H9 (cell line): ENCODE measurements at regions not wholly inside any gene's neighbourhood (a gene's known extent, or its start where the extent isn't known, plus 50 kb on each side); places are given as distances from the start of the nearest gene placed in this dataset.
A peak's percentile ranks its signal among the peaks of the same experiment; 100 is the strongest.

Experiments
- DNase-seq: peaks from one replicate; pipeline ENCODE4 v3.0.0-alpha.2; 2017
- H2AFZ ChIP-seq: one replicate; pipeline ENCODE4 v1.6.1; 2013; ENCODE audit warnings: mild to moderate bottlenecking, low read length, control low read depth, moderate library complexity
- H2AK5ac ChIP-seq: 2 replicates; pipeline ENCODE4 v1.6.1; 2013; ENCODE audit warnings: low read length, control low read depth, mixed read lengths; ENCODE audit not compliant: insufficient read length
- H2BK120ac ChIP-seq: one replicate; pipeline ENCODE4 v1.6.1; 2013; ENCODE audit warnings: low read depth, mild to moderate bottlenecking, low read length, control low read depth, inconsistent platforms; ENCODE audit not compliant: poor library complexity, severe bottlenecking
- H2BK12ac ChIP-seq: 2 replicates; pipeline ENCODE4 v1.6.1; 2013; ENCODE audit warnings: low read length, control low read depth, mixed read lengths, low read depth; ENCODE audit not compliant: insufficient read length
- H2BK15ac ChIP-seq: 2 replicates; pipeline ENCODE4 v1.6.1; 2013; ENCODE audit warnings: low read depth, low read length, control low read depth
- H2BK20ac ChIP-seq: one replicate; pipeline ENCODE4 v1.6.1; 2013; ENCODE audit warnings: low read depth, mild to moderate bottlenecking, low read length, control low read depth, inconsistent platforms; ENCODE audit not compliant: poor library complexity, severe bottlenecking
- H2BK5ac ChIP-seq: 2 replicates; pipeline ENCODE4 v1.6.1; 2013; ENCODE audit warnings: low read length, control low read depth, mixed read lengths; ENCODE audit not compliant: insufficient read length
- H3K14ac ChIP-seq: 2 replicates; pipeline ENCODE4 v1.6.1; 2013; ENCODE audit warnings: low read length, control low read depth; ENCODE audit not compliant: insufficient read depth
- H3K18ac ChIP-seq: 2 replicates; pipeline ENCODE4 v1.6.1; 2013; ENCODE audit warnings: low read depth, mild to moderate bottlenecking, mixed read lengths, low read length, control low read depth; ENCODE audit not compliant: insufficient read length
- H3K23ac ChIP-seq: 2 replicates; pipeline ENCODE4 v1.6.1; 2013; ENCODE audit warnings: low read length, control low read depth, mixed read lengths, low read depth; ENCODE audit not compliant: insufficient read length
- H3K23me2 ChIP-seq: 2 replicates; pipeline ENCODE4 v1.6.1; 2013; ENCODE audit warnings: low read depth, mild to moderate bottlenecking, mixed read lengths, low read length, control low read depth; ENCODE audit not compliant: insufficient read length, poor library complexity, severe bottlenecking
- H3K27ac ChIP-seq: 2 replicates; pipeline ENCODE4 v1.5.1; 2013; ENCODE audit warnings: low read length, control low read depth, mixed read lengths, low read depth; ENCODE audit not compliant: insufficient read length
- H3K27me3 ChIP-seq: 2 replicates; pipeline ENCODE4 v1.6.1; 2013; ENCODE audit warnings: low read length, control low read depth, inconsistent platforms; ENCODE audit not compliant: insufficient read depth
- H3K4ac ChIP-seq: 2 replicates; pipeline ENCODE4 v1.6.1; 2013; ENCODE audit warnings: low read depth, mild to moderate bottlenecking, control low read depth, inconsistent platforms, low read length, moderate library complexity
- H3K4me1 ChIP-seq: 2 replicates; pipeline ENCODE4 v1.6.1; 2013; ENCODE audit warnings: low read length, control low read depth, inconsistent platforms; ENCODE audit not compliant: insufficient read depth
- H3K4me2 ChIP-seq: 2 replicates; pipeline ENCODE4 v1.6.1; 2013; ENCODE audit warnings: low read length, control low read depth, mixed read lengths; ENCODE audit not compliant: insufficient read length, insufficient read depth
- H3K56ac ChIP-seq: 2 replicates; pipeline ENCODE4 v1.6.1; 2013; ENCODE audit warnings: low read depth, mild to moderate bottlenecking, mixed read lengths, low read length, control low read depth; ENCODE audit not compliant: insufficient read length
- H3K79me1 ChIP-seq: 2 replicates; pipeline ENCODE4 v1.6.1; 2013; ENCODE audit warnings: low read depth, mild to moderate bottlenecking, moderate library complexity, low read length, control low read depth, inconsistent platforms; ENCODE audit not compliant: insufficient read depth, poor library complexity, severe bottlenecking
- H3K79me2 ChIP-seq: 2 replicates; pipeline ENCODE4 v1.6.1; 2013; ENCODE audit warnings: low read length, control low read depth, inconsistent platforms; ENCODE audit not compliant: insufficient read depth
- H3K9ac ChIP-seq: 2 replicates; pipeline ENCODE4 v1.6.1; 2013; ENCODE audit warnings: low read length, control low read depth, mixed read lengths; ENCODE audit not compliant: insufficient read length; ENCODE audit errors: extremely low read depth
- H3K9me3 ChIP-seq: one replicate; pipeline ENCODE4 v1.6.1; 2013; ENCODE audit warnings: low read depth, low read length, inconsistent platforms; ENCODE audit not compliant: control insufficient read depth
- H3T11ph ChIP-seq: one replicate; pipeline ENCODE4 v1.6.1; 2013; ENCODE audit warnings: mild to moderate bottlenecking, low read length, control low read depth, inconsistent platforms
- H4K20me1 ChIP-seq: one replicate; pipeline ENCODE4 v1.6.1; 2013; ENCODE audit not compliant: control insufficient read depth, insufficient read length, insufficient read depth
- H4K5ac ChIP-seq: 2 replicates; pipeline ENCODE4 v1.6.1; 2013; ENCODE audit warnings: low read depth, mild to moderate bottlenecking, mixed read lengths, low read length, control low read depth; ENCODE audit not compliant: insufficient read length
- H4K8ac ChIP-seq: replicated peaks from 2 replicates; pipeline ENCODE4 v1.6.1; 2013; ENCODE audit warnings: low read length, control low read depth, mixed read lengths, low read depth; ENCODE audit not compliant: insufficient read length
- H4K91ac ChIP-seq: 2 replicates; pipeline ENCODE4 v1.6.1; 2013; ENCODE audit warnings: low read depth, mild to moderate bottlenecking, moderate library complexity, mixed read lengths, low read length, control low read depth; ENCODE audit not compliant: insufficient read length
- H3K27ac Mint-ChIP-seq, 3 experiments: 2 replicates in 2 of 3; 3 replicates in 1 of 3; pipeline ENCODE4 v1.8.0; 2020 to 2021; ENCODE audit warnings: mixed read lengths in 3 of 3, mild to moderate bottlenecking in 1 of 3, moderate library complexity in 1 of 3
- H3K27me3 Mint-ChIP-seq: 2 replicates; pipeline ENCODE4 v1.8.0; 2021; ENCODE audit warnings: low read depth, mild to moderate bottlenecking, moderate library complexity, mixed read lengths
- H3K36me3 Mint-ChIP-seq, 3 experiments: 2 replicates in 2 of 3; 3 replicates in 1 of 3; pipeline ENCODE4 v1.8.0; 2020 to 2021; ENCODE audit warnings: low read depth in 3 of 3, mixed read lengths in 3 of 3; ENCODE audit not compliant: insufficient read depth in 1 of 3
- H3K4me1 Mint-ChIP-seq, 2 experiments: 2 replicates each; pipeline ENCODE4 v1.8.0; 2020; ENCODE audit warnings: mixed read lengths in 2 of 2
- H3K4me3 Mint-ChIP-seq, 2 experiments: 2 replicates in 1 of 2; 3 replicates in 1 of 2; pipeline ENCODE4 v1.8.0; 2020 to 2021; ENCODE audit warnings: mild to moderate bottlenecking in 2 of 2, mixed read lengths in 2 of 2, moderate library complexity in 1 of 2
- H3K9me3 Mint-ChIP-seq, 2 experiments: 2 replicates in 1 of 2; 3 replicates in 1 of 2; pipeline ENCODE4 v1.8.0; 2020; ENCODE audit warnings: mild to moderate bottlenecking in 2 of 2, mixed read lengths in 2 of 2, moderate library complexity in 1 of 2
- CTCF ChIP-seq: fragments of 200-600 bp; sonication (generic); conservative IDR thresholded peaks from 3 replicates; pipeline ENCODE4 v1.8.0; 2021; ENCODE audit warnings: antibody characterized with exemption, mild to moderate bottlenecking
- WGBS: extraction: QIAGEN DNeasy Blood & Tissue Kit; methylation state at CpG from one replicate; pipeline ENCODE4 v1.1.7; 2013; ENCODE audit warnings: missing lambda C conversion rate, low lambda C conversion rate, mixed read lengths; ENCODE audit not compliant: insufficient read length; ENCODE audit errors: extremely low coverage; 5-methylcytosine and 5-hydroxymethylcytosine counted together

GRCh38 chr22:48888466-48889208, 939.0 kb downstream of the BRD1 start:
- no peak overlapping the region for H3K9ac ChIP-seq
- H3K4ac ChIP-seq, result no peak overlapping the region
- H3K56ac ChIP-seq, result no peak overlapping the region
- no peak overlapping the region for H3K23ac ChIP-seq
- no peaks in the 10 kb centered on the region for H3K4me1 ChIP-seq
- H2BK120ac ChIP-seq, result no peak overlapping the region
- no peak overlapping the region for H4K91ac ChIP-seq
- no peaks in the 10 kb centered on the region for H3K27me3 ChIP-seq
- no peaks in the 10 kb centered on the region for H4K20me1 ChIP-seq
- no peaks in the 10 kb centered on the region for H3K9me3 ChIP-seq
- TF ChIP-seq CTCF, result no peak
- no peaks in the 10 kb centered on the region for H3K79me2 ChIP-seq
- no peak overlapping the region for H2BK20ac ChIP-seq
- no peak overlapping the region for H3K4me3 Mint-ChIP-seq
- H3K23me2 ChIP-seq, result no peaks in the 10 kb centered on the region
- no peak overlapping the region for H2AK5ac ChIP-seq
- H3K4me1 Mint-ChIP-seq, result peaks cover 0 to 5% of the 10 kb centered on the region in 2 experiments; a peak in 1 of 4 replicates
- DNase-seq, result no peak
- WGBS, result no CpG with 5 or more reads among the region's 14 CpGs
- peaks cover 34% of the 10 kb centered on the region for H3K27me3 Mint-ChIP-seq
- no peak overlapping the region for H3K18ac ChIP-seq
- no peak overlapping the region for H2BK12ac ChIP-seq
- no peak overlapping the region for H2BK15ac ChIP-seq
- no peaks in the 10 kb centered on the region for H3K79me1 ChIP-seq
- no peak overlapping the region for H2AFZ ChIP-seq
- no peak overlapping the region for H3K4me2 ChIP-seq
- H4K8ac ChIP-seq, result no peak overlapping the region
- H3K27ac ChIP-seq, result no peak overlapping the region
- 0 out of 7 replicates have a peak, but pooled peaks cover 0 to 2% (median 0%) of the 10 kb centered on the region in 3 experiments for H3K36me3 Mint-ChIP-seq
- no peaks in the 10 kb centered on the region for H3K9me3 Mint-ChIP-seq
- H4K5ac ChIP-seq, result no peak overlapping the region
- no peak overlapping the region for H3T11ph ChIP-seq
- no peak overlapping the region for H2BK5ac ChIP-seq
- H3K14ac ChIP-seq, result no peak overlapping the region; the same call in 1 of the 2 replicates
- H3K27ac Mint-ChIP-seq, result peak overlapping the region in 1 of 3 experiments; percentile 30; a peak in 1 of 7 replicates
